ENCODE measurements at regions not wholly inside any gene's neighbourhood (a gene's known extent, or its start where the extent isn't known, plus 50 kb on each side); places are given as distances from the start of the nearest gene placed in this dataset.

GRCh38 chr14:21993837-21994236, 320.2 kb upstream of the OR4E1 start:
- TF ChIP-seq CTCF (conservative IDR thresholded peaks at IDR 0.05) (no peak), ZFX (IDR thresholded peaks at IDR 0.05) (no peak)

Measured in C4-2B (cell line).